Type B pancreatic cell (in vitro differentiated cells): ENCODE measurements at regions not wholly inside any gene's neighbourhood (a gene's known extent, or its start where the extent isn't known, plus 50 kb on each side); places are given as distances from the start of the nearest gene placed in this dataset.
A peak's percentile ranks its signal among the peaks of the same experiment; 100 is the strongest.

ENCODE experiments used
- DNase-seq: peaks from one replicate; pipeline ENCODE4 v3.0.0; 2021; ENCODE audit warnings: mixed read lengths; ENCODE audit not compliant: unreplicated experiment; ENCODE audit errors: extremely low spot score
- H3K27ac Mint-ChIP-seq: 2 replicates; pipeline ENCODE4 v1.8.0; 2021; ENCODE audit warnings: mild to moderate bottlenecking, mixed read lengths
- H3K27me3 Mint-ChIP-seq: 2 replicates; pipeline ENCODE4 v1.8.0; 2021; ENCODE audit warnings: mixed read lengths
- H3K36me3 Mint-ChIP-seq: 2 replicates; pipeline ENCODE4 v1.8.0; 2021; ENCODE audit warnings: mixed read lengths
- H3K4me1 Mint-ChIP-seq: one replicate; pipeline ENCODE4 v1.8.0; 2021; ENCODE audit warnings: mixed read lengths; ENCODE audit not compliant: unreplicated experiment
- H3K4me3 Mint-ChIP-seq: 2 replicates; pipeline ENCODE4 v1.8.0; 2021; ENCODE audit warnings: mild to moderate bottlenecking, mixed read lengths
- H3K9me3 Mint-ChIP-seq: 2 replicates; pipeline ENCODE4 v1.8.0; 2021; ENCODE audit warnings: mixed read lengths
- CTCF ChIP-seq: fragments of 200-600 bp; sonication (generic); conservative IDR thresholded peaks from 2 replicates; pipeline ENCODE4 v1.5.0; 2021; ENCODE audit warnings: antibody characterized with exemption, mild to moderate bottlenecking

GRCh38 chr13:57552437-57552836 is 79.1 kb upstream of the PCDH17 start:
- Mint-ChIP-seq H3K4me1 (no peaks in the 10 kb centered on the region), H3K27ac (no peak overlapping the region), H3K36me3 (no peaks in the 10 kb centered on the region), H3K27me3 (no peaks in the 10 kb centered on the region), H3K4me3 (no peak overlapping the region), H3K9me3 (no peaks in the 10 kb centered on the region)
- DNase-seq, result no peak
- no peak for TF ChIP-seq CTCF

GRCh38 chr13:57553932-57554331 is 77.6 kb upstream of the PCDH17 start:
- no peaks in the 10 kb centered on the region for H3K9me3 Mint-ChIP-seq
- no peaks in the 10 kb centered on the region for H3K27me3 Mint-ChIP-seq
- H3K4me3 Mint-ChIP-seq, result no peak overlapping the region
- peaks cover 4% of the 10 kb centered on the region for H3K4me1 Mint-ChIP-seq
- no peak overlapping the region for H3K27ac Mint-ChIP-seq
- TF ChIP-seq CTCF, result no peak
- H3K36me3 Mint-ChIP-seq, result no peaks in the 10 kb centered on the region
- no peak for DNase-seq

- Mint-ChIP-seq H3K36me3 (no peaks in the 10 kb centered on the region), H3K27ac (no peak overlapping the region), H3K27me3 (no peaks in the 10 kb centered on the region), H3K4me3 (no peak overlapping the region), H3K4me1 (peaks cover 4% of the 10 kb centered on the region), H3K9me3 (no peaks in the 10 kb centered on the region)
- DNase-seq, result no peak
- peak; percentile 76 for TF ChIP-seq CTCF
Measured at GRCh38 chr13:57558051-57558467, 73.5 kb upstream of the PCDH17 start.

GRCh38 chr13:57568865-57569264 is 62.7 kb upstream of the PCDH17 start:
- no peaks in the 10 kb centered on the region for H3K36me3 Mint-ChIP-seq
- no peak overlapping the region for H3K27ac Mint-ChIP-seq
- no peak overlapping the region for H3K4me3 Mint-ChIP-seq
- no peaks in the 10 kb centered on the region for H3K4me1 Mint-ChIP-seq
- no peaks in the 10 kb centered on the region for H3K9me3 Mint-ChIP-seq
- no peaks in the 10 kb centered on the region for H3K27me3 Mint-ChIP-seq
- DNase-seq, result no peak
- TF ChIP-seq CTCF, result no peak

- no peak for TF ChIP-seq CTCF
- Mint-ChIP-seq H3K9me3 (no peaks in the 10 kb centered on the region), H3K4me1 (no peaks in the 10 kb centered on the region), H3K27me3 (no peaks in the 10 kb centered on the region), H3K36me3 (no peaks in the 10 kb centered on the region), H3K27ac (no peak overlapping the region), H3K4me3 (no peak overlapping the region)
- no peak for DNase-seq
Measured at GRCh38 chr13:57569986-57570385, 61.6 kb upstream of the PCDH17 start.
